Mesenchymal stem cell (in vitro differentiated cells and primary cell): ENCODE measurements at regions not wholly inside any gene's neighbourhood (a gene's known extent, or its start where the extent isn't known, plus 50 kb on each side); places are given as distances from the start of the nearest gene placed in this dataset.

Experiments
- DNase-seq: peaks from one replicate; pipeline ENCODE4 v3.0.0-alpha.2; 2013
- H2AFZ ChIP-seq: one replicate; pipeline ENCODE4 v1.6.1; 2013; ENCODE audit warnings: low read depth, mild to moderate bottlenecking, control low read depth, inconsistent platforms, low read length, moderate library complexity
- H2AK5ac ChIP-seq: 2 replicates; pipeline ENCODE4 v1.6.1; 2013; ENCODE audit warnings: low read length, moderate library complexity, mild to moderate bottlenecking, inconsistent platforms; ENCODE audit not compliant: severe bottlenecking
- H2BK120ac ChIP-seq: one replicate; pipeline ENCODE4 v1.6.1; 2013; ENCODE audit warnings: low read depth, mild to moderate bottlenecking, inconsistent platforms, low read length, moderate library complexity
- H2BK12ac ChIP-seq, 2 experiments: one replicate each; pipeline ENCODE4 v1.6.1; 2013; ENCODE audit warnings: inconsistent platforms in 2 of 2, low read length in 2 of 2, mild to moderate bottlenecking in 2 of 2, moderate library complexity in 2 of 2, control low read depth in 1 of 2
- H2BK15ac ChIP-seq: one replicate; pipeline ENCODE4 v1.6.1; 2013; ENCODE audit warnings: mild to moderate bottlenecking, low read depth, inconsistent platforms; ENCODE audit not compliant: poor library complexity, severe bottlenecking
- H2BK5ac ChIP-seq: 2 replicates; pipeline ENCODE4 v1.6.1; 2013; ENCODE audit warnings: low read depth, mild to moderate bottlenecking, low read length, control low read depth, inconsistent platforms; ENCODE audit not compliant: poor library complexity, severe bottlenecking
- H3K14ac ChIP-seq, 2 experiments: one replicate each; pipeline ENCODE4 v1.6.1; 2013; ENCODE audit warnings: inconsistent platforms in 2 of 2, low read length in 2 of 2, control low read depth in 1 of 2, mild to moderate bottlenecking in 1 of 2, moderate library complexity in 1 of 2
- H3K18ac ChIP-seq, 2 experiments: one replicate each; pipeline ENCODE4 v1.6.1; 2013; ENCODE audit warnings: inconsistent platforms in 2 of 2, low read length in 2 of 2, control low read depth in 1 of 2, low read depth in 1 of 2, mild to moderate bottlenecking in 1 of 2
- H3K23ac ChIP-seq, 2 experiments: one replicate each; pipeline ENCODE4 v1.6.1; 2013; ENCODE audit warnings: inconsistent platforms in 2 of 2, low read length in 2 of 2, mild to moderate bottlenecking in 2 of 2, moderate library complexity in 2 of 2, control low read depth in 1 of 2
- H3K27ac ChIP-seq: 2 replicates; pipeline ENCODE4 v1.5.1; 2013; ENCODE audit warnings: mild to moderate bottlenecking, moderate library complexity, low read length, control low read depth, inconsistent platforms; ENCODE audit not compliant: poor library complexity, severe bottlenecking
- H3K27me3 ChIP-seq, 2 experiments: 2 replicates each; pipeline versions ENCODE4 v1.6.1 to v1.7.0; 2013; ENCODE audit warnings: low read length in 2 of 2, mild to moderate bottlenecking in 2 of 2, moderate library complexity in 2 of 2, control low read depth in 1 of 2, inconsistent platforms in 1 of 2; ENCODE audit not compliant: control insufficient read depth in 1 of 2, insufficient read depth in 1 of 2
- H3K36me3 ChIP-seq, 2 experiments: 2 replicates each; pipeline versions ENCODE4 v1.6.1 to v1.7.0; 2013; ENCODE audit warnings: low read length in 2 of 2, control low read depth in 1 of 2, inconsistent platforms in 1 of 2, low read depth in 1 of 2, mild to moderate bottlenecking in 1 of 2; ENCODE audit not compliant: insufficient read depth in 2 of 2, control insufficient read depth in 1 of 2
- H3K4ac ChIP-seq, 2 experiments: one replicate each; pipeline ENCODE4 v1.6.1; 2013; ENCODE audit warnings: inconsistent platforms in 2 of 2, low read length in 2 of 2, mild to moderate bottlenecking in 2 of 2, moderate library complexity in 2 of 2, control low read depth in 1 of 2, low read depth in 1 of 2
- H3K4me1 ChIP-seq: 2 replicates; pipeline ENCODE4 v1.6.1; 2013; ENCODE audit warnings: low read depth, low read length, control low read depth; ENCODE audit not compliant: control insufficient read depth, insufficient read depth
- H3K4me2 ChIP-seq: 2 replicates; pipeline ENCODE4 v1.6.1; 2013; ENCODE audit warnings: low read length, mild to moderate bottlenecking, inconsistent platforms; ENCODE audit not compliant: poor library complexity, severe bottlenecking
- H3K4me3 ChIP-seq, 2 experiments: 2 replicates each; pipeline versions ENCODE4 v1.5.1 to v1.7.0; 2013; ENCODE audit warnings: low read length in 2 of 2, mild to moderate bottlenecking in 2 of 2, control low read depth in 1 of 2, low read depth in 1 of 2; ENCODE audit not compliant: insufficient read depth in 1 of 2
- H3K79me1 ChIP-seq: replicated peaks from 2 replicates; pipeline ENCODE4 v1.6.1; 2013; ENCODE audit warnings: mild to moderate bottlenecking, control low read depth, low read length, inconsistent platforms; ENCODE audit not compliant: poor library complexity, severe bottlenecking
- H3K9ac ChIP-seq: 2 replicates; pipeline ENCODE4 v1.7.0; 2013; ENCODE audit warnings: mild to moderate bottlenecking, low read length, moderate library complexity
- H3K9me3 ChIP-seq: 2 replicates; pipeline ENCODE4 v1.7.0; 2013; ENCODE audit warnings: mild to moderate bottlenecking, low read length; ENCODE audit not compliant: control insufficient read depth
- H4K8ac ChIP-seq: one replicate; pipeline ENCODE4 v1.6.1; 2013; ENCODE audit warnings: inconsistent platforms, mild to moderate bottlenecking, low read length, moderate library complexity
- H4K91ac ChIP-seq: one replicate; pipeline ENCODE4 v1.6.1; 2013; ENCODE audit warnings: mild to moderate bottlenecking, low read length, inconsistent platforms
- WGBS: methylation state at CpG from one replicate; pipeline ENCODE4 v1.1.7; 2013; ENCODE audit warnings: mixed read lengths; 5-methylcytosine and 5-hydroxymethylcytosine counted together

DNA sequence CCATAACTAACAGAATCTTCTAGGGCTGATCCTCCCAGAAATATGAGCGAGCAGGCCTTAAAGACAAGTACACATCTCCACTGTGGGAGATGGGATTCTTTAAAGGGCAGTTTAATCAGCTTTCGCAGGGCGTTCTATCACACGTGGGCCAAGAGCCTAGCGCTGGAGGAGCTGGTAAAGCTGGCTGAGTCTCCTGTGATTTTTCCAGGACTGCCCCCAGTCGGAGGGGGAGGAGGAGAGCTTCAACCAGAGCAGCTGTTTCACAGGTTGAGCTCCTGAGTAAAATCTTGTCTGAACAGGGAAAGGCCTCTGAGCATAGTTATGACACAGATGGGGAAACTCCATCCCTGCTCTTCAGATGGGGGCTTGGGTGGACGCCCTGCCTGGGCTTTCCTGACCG lies 87.0 kb downstream of the ZNF365 start:
- no peak overlapping the region for H2BK120ac ChIP-seq
- H2AFZ ChIP-seq: no peak overlapping the region
- peaks cover 0 to 3% of the 10 kb centered on the region in 2 experiments for H3K27me3 ChIP-seq
- no peak overlapping the region for H3K27ac ChIP-seq
- H2BK5ac ChIP-seq: no peak overlapping the region
- DNase-seq: no peak
- no peak overlapping the region for H3K9ac ChIP-seq
- H3K4me3 ChIP-seq: no peak overlapping the region
- no peaks in the 10 kb centered on the region for H3K36me3 ChIP-seq
- no peak overlapping the region for H3K4me2 ChIP-seq
- H3K23ac ChIP-seq: no peak overlapping the region
- H2BK15ac ChIP-seq: peak overlapping the region; percentile 16
- H2AK5ac ChIP-seq: no peak overlapping the region
- no peak overlapping the region for H3K4ac ChIP-seq
- H3K9me3 ChIP-seq: peaks cover 8% of the 10 kb centered on the region
- H2BK12ac ChIP-seq: peak overlapping the region in 1 of 2 experiments; percentile 81
- H3K14ac ChIP-seq: no peak overlapping the region
- no peak overlapping the region for H3K18ac ChIP-seq
- 96% methylated on average over 8 of the region's 8 CpGs for WGBS
- H4K91ac ChIP-seq: no peak overlapping the region
- H3K4me1 ChIP-seq: no peaks in the 10 kb centered on the region
- H3K79me1 ChIP-seq: no peaks in the 10 kb centered on the region
- no peak overlapping the region for H4K8ac ChIP-seq

- no peak overlapping the region for H4K91ac ChIP-seq
- no peak overlapping the region for H3K4me3 ChIP-seq
- DNase-seq: no peak
- no peak overlapping the region for H2AK5ac ChIP-seq
- H3K36me3 ChIP-seq: no peaks in the 10 kb centered on the region
- H2BK120ac ChIP-seq: no peak overlapping the region
- H3K79me1 ChIP-seq: no peaks in the 10 kb centered on the region
- no CpG with 5 or more reads among the region's 1 CpG for WGBS
- H3K4me2 ChIP-seq: no peak overlapping the region
- no peak overlapping the region for H3K18ac ChIP-seq
- peaks cover 10% of the 10 kb centered on the region for H3K9me3 ChIP-seq
- H2BK5ac ChIP-seq: no peak overlapping the region
- H3K23ac ChIP-seq: no peak overlapping the region
- no peak overlapping the region for H3K27ac ChIP-seq
- H3K4ac ChIP-seq: no peak overlapping the region
- no peaks in the 10 kb centered on the region for H3K4me1 ChIP-seq
- H2BK12ac ChIP-seq: no peak overlapping the region
- H2BK15ac ChIP-seq: no peak overlapping the region
- no peak overlapping the region for H3K14ac ChIP-seq
- H2AFZ ChIP-seq: no peak overlapping the region
- no peak overlapping the region for H3K9ac ChIP-seq
- H4K8ac ChIP-seq: no peak overlapping the region
- H3K27me3 ChIP-seq: peaks cover 0 to 3% of the 10 kb centered on the region in 2 experiments
Observed at GRCh38 chr10:62462461-62462860, 88.3 kb downstream of the ZNF365 start.

GRCh38 chr10:62463364-62463763 lies 89.2 kb downstream of the ZNF365 start:
- no peak overlapping the region for H4K8ac ChIP-seq
- H4K91ac ChIP-seq: no peak overlapping the region
- no peak overlapping the region for H3K14ac ChIP-seq
- H3K4ac ChIP-seq: no peak overlapping the region
- no peak overlapping the region for H2BK15ac ChIP-seq
- H3K27ac ChIP-seq: no peak overlapping the region
- no peaks in the 10 kb centered on the region for H3K4me1 ChIP-seq
- H3K4me2 ChIP-seq: no peak overlapping the region
- no peak overlapping the region for H3K18ac ChIP-seq
- H3K9me3 ChIP-seq: peaks cover 10% of the 10 kb centered on the region
- no peak overlapping the region for H2BK120ac ChIP-seq
- peaks cover 0 to 3% of the 10 kb centered on the region in 2 experiments for H3K27me3 ChIP-seq
- 92% methylated on average over 3 of the region's 3 CpGs for WGBS
- H2BK12ac ChIP-seq: no peak overlapping the region
- H3K79me1 ChIP-seq: no peaks in the 10 kb centered on the region
- H3K4me3 ChIP-seq: no peak overlapping the region
- no peak overlapping the region for H2AFZ ChIP-seq
- no peak overlapping the region for H2BK5ac ChIP-seq
- DNase-seq: no peak
- H3K36me3 ChIP-seq: no peaks in the 10 kb centered on the region
- no peak overlapping the region for H2AK5ac ChIP-seq
- no peak overlapping the region for H3K23ac ChIP-seq
- H3K9ac ChIP-seq: no peak overlapping the region

- Histone ChIP-seq H3K4me1 (no peaks in the 10 kb centered on the region), H3K9ac (no peak overlapping the region), H2AFZ (no peak overlapping the region), H3K36me3 (no peaks in the 10 kb centered on the region), H3K27ac (no peak overlapping the region), H3K14ac (no peak overlapping the region), H3K27me3 (peaks cover 0 to 3% of the 10 kb centered on the region in 2 experiments), H2BK12ac (no peak overlapping the region), H2BK5ac (no peak overlapping the region), H3K18ac (no peak overlapping the region), H3K9me3 (peaks cover 10% of the 10 kb centered on the region), H3K4ac (no peak overlapping the region), H2AK5ac (no peak overlapping the region), H4K91ac (no peak overlapping the region), H3K4me3 (no peak overlapping the region), H3K79me1 (no peaks in the 10 kb centered on the region), H2BK15ac (no peak overlapping the region), H2BK120ac (no peak overlapping the region), H3K23ac (no peak overlapping the region), H3K4me2 (no peak overlapping the region), H4K8ac (no peak overlapping the region)
- DNase-seq: peak; percentile 17
- 93% methylated on average over 1 of the region's 2 CpGs for WGBS
Observed at GRCh38 chr10:62464308-62464707, 90.1 kb downstream of the ZNF365 start.
